Karpas-422 (cell line): ENCODE measurements at regions not wholly inside any gene's neighbourhood (a gene's known extent, or its start where the extent isn't known, plus 50 kb on each side); places are given as distances from the start of the nearest gene placed in this dataset. TPM values are rescaled to one million over a fixed set of nuclear protein-coding genes. Genes with fewer than 3 reads are reported as not detected.

Experiments
- small RNA-seq: library from RNA; depleted of rRNA; stranded (forward); fragments of <200 nt; gene quantifications from one replicate; pipeline ENCODE3, GENCODE V24; 2014

Small RNA genes in the stretch of these regions (small RNA-seq; reads per million reads assigned to genes)
- gene AL590099.1 (not detected), gene LSP1P1 (not detected)
